SU-DHL-6 (cell line): ENCODE measurements at regions not wholly inside any gene's neighbourhood (a gene's known extent, or its start where the extent isn't known, plus 50 kb on each side); places are given as distances from the start of the nearest gene placed in this dataset.

Experiments used
- H2AFZ ChIP-seq: fragments of 200-600 bp; sonication (generic); 2 replicates; pipeline ENCODE4 v1.6.1; 2014; ENCODE audit warnings: low read depth, mild to moderate bottlenecking, moderate library complexity, mixed read lengths, antibody characterized with exemption, low read length; ENCODE audit not compliant: severe bottlenecking
- H3F3A ChIP-seq: fragments of 200-600 bp; shearing (Covaris generic); 2 replicates; pipeline ENCODE4 v1.6.0; 2016; ENCODE audit warnings: antibody characterized with exemption, mild to moderate bottlenecking; ENCODE audit not compliant: insufficient read depth
- H3K27ac ChIP-seq: fragments of 200-600 bp; sonication (generic); 2 replicates; pipeline ENCODE4 v1.5.1; 2016; ENCODE audit warnings: low read depth, mild to moderate bottlenecking, low read length, moderate library complexity, mixed read lengths
- H3K27me3 ChIP-seq: fragments of 200-600 bp; sonication (generic), shearing (Covaris generic); 2 replicates; pipeline ENCODE4 v1.6.0; 2014; ENCODE audit warnings: mild to moderate bottlenecking, low read length
- H3K36me3 ChIP-seq: fragments of 200-600 bp; sonication (generic); 2 replicates; pipeline ENCODE4 v1.6.1; 2014; ENCODE audit warnings: mild to moderate bottlenecking, low read length, mixed read lengths
- H3K4me2 ChIP-seq: fragments of 300-600, 200-600 bp; shearing (Covaris generic), sonication (generic); 2 replicates; pipeline ENCODE4 v1.6.0; 2014; ENCODE audit warnings: low read length, low read depth, mild to moderate bottlenecking; ENCODE audit not compliant: poor library complexity, severe bottlenecking
- H3K4me3 ChIP-seq: fragments of 200-600 bp; sonication (generic); 2 replicates; pipeline ENCODE4 v1.5.1; 2014; ENCODE audit warnings: antibody characterized with exemption, low read length, mild to moderate bottlenecking, mixed read lengths; ENCODE audit not compliant: insufficient read depth, poor library complexity, severe bottlenecking
- H3K79me2 ChIP-seq: fragments of 200-600 bp; sonication (generic); 2 replicates; pipeline ENCODE4 v1.6.1; 2014; ENCODE audit warnings: mild to moderate bottlenecking, low read length, moderate library complexity; ENCODE audit not compliant: insufficient read depth
- H3K9ac ChIP-seq: fragments of 200-600 bp; sonication (generic); 2 replicates; pipeline ENCODE4 v1.7.0; 2014; ENCODE audit warnings: mild to moderate bottlenecking, low read length
- H3K9me2 ChIP-seq: fragments of 200-600 bp; sonication (generic); replicated peaks from 2 replicates; pipeline ENCODE4 v1.6.1; 2014; ENCODE audit warnings: low read length; ENCODE audit not compliant: insufficient read depth
- H3K9me3 ChIP-seq: fragments of 200-600 bp; sonication (generic); 2 replicates; pipeline ENCODE4 v1.6.1; 2014; ENCODE audit warnings: low read length, mixed read lengths; ENCODE audit not compliant: insufficient read depth
- H4K20me1 ChIP-seq: fragments of 200-600 bp; sonication (generic); 2 replicates; pipeline ENCODE4 v1.6.1; 2014; ENCODE audit warnings: low read depth, mild to moderate bottlenecking, antibody characterized with exemption, low read length, moderate library complexity, mixed read lengths
- EZH2phosphoT487 ChIP-seq: fragments of 200-600 bp; sonication (generic), shearing (Covaris generic); conservative IDR thresholded peaks from 2 replicates; pipeline ENCODE4 v1.6.1; 2018; ENCODE audit warnings: mild to moderate bottlenecking, antibody characterized with exemption, low read length, moderate library complexity, mixed read lengths
- TF ChIP-seq, protein P1 (sequence below): fragments of 200-600 bp; sonication (generic); IDR thresholded peaks from one replicate; pipeline ENCODE4 v1.5.1; 2017; ENCODE audit warnings: antibody characterized with exemption, mild to moderate bottlenecking, low read length, moderate library complexity; ENCODE audit not compliant: insufficient read depth, poor library complexity, severe bottlenecking

DNA sequence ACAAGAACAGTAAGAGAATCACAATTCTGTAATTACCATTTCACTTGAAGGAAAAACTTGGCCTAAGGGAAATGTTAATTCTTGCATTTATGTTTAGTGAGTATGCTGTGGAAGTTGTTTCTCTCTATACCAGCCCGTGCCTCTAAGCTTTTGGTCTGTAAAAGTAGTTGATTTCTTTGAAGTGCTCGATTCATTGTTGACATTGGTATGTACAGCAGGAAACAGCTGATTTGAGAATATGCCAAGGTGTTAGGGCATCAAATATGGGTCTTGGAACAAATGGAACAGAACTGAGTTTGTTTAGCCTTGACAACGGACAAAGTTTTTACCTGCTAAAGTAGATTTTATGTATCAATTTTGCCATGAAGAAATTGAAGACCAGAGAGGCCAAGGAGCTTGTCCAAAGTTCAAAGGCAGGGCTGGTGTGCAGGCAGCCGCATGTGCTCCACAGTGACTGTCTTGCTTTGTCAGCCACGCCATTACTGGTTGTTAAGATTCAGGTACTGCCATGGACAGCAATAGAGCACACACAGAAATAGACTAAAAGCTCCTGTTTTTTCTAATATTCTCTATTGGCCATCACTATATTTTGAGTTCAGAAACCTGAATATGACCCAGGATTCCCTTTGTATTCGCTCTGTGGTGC is 75.5 kb upstream of the TLR3 start:
- Histone ChIP-seq H3K27ac (no peak overlapping the region), H3K27me3 (no peaks in the 10 kb centered on the region), H3K9me2 (no peaks in the 10 kb centered on the region), H3K79me2 (no peaks in the 10 kb centered on the region), H3K9me3 (no peaks in the 10 kb centered on the region), H4K20me1 (no peaks in the 10 kb centered on the region), H3K4me2 (no peak overlapping the region), H3K4me3 (no peak overlapping the region), H2AFZ (no peak overlapping the region), H3F3A (no peaks in the 10 kb centered on the region), H3K9ac (no peak overlapping the region), H3K36me3 (no peaks in the 10 kb centered on the region)
- TF ChIP-seq, protein P1, sequence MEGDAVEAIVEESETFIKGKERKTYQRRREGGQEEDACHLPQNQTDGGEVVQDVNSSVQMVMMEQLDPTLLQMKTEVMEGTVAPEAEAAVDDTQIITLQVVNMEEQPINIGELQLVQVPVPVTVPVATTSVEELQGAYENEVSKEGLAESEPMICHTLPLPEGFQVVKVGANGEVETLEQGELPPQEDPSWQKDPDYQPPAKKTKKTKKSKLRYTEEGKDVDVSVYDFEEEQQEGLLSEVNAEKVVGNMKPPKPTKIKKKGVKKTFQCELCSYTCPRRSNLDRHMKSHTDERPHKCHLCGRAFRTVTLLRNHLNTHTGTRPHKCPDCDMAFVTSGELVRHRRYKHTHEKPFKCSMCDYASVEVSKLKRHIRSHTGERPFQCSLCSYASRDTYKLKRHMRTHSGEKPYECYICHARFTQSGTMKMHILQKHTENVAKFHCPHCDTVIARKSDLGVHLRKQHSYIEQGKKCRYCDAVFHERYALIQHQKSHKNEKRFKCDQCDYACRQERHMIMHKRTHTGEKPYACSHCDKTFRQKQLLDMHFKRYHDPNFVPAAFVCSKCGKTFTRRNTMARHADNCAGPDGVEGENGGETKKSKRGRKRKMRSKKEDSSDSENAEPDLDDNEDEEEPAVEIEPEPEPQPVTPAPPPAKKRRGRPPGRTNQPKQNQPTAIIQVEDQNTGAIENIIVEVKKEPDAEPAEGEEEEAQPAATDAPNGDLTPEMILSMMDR = no peak
- TF ChIP-seq EZH2phosphoT487 = no peak

- H3K4me3 ChIP-seq = no peak overlapping the region
- no peaks in the 10 kb centered on the region for H3F3A ChIP-seq
- H3K9ac ChIP-seq = no peak overlapping the region
- no peaks in the 10 kb centered on the region for H3K9me2 ChIP-seq
- no peak for TF ChIP-seq EZH2phosphoT487
- TF ChIP-seq, protein P1 = no peak
- H3K79me2 ChIP-seq = no peaks in the 10 kb centered on the region
- H3K4me2 ChIP-seq = no peak overlapping the region
- no peaks in the 10 kb centered on the region for H3K27me3 ChIP-seq
- no peaks in the 10 kb centered on the region for H4K20me1 ChIP-seq
- H3K9me3 ChIP-seq = no peaks in the 10 kb centered on the region
- H3K36me3 ChIP-seq = no peaks in the 10 kb centered on the region
- no peak overlapping the region for H2AFZ ChIP-seq
- no peak overlapping the region for H3K27ac ChIP-seq
These were observed 74.2 kb upstream of the TLR3 start for GRCh38 chr4:185994750-185995149.

- Histone ChIP-seq H3K9me2 (no peaks in the 10 kb centered on the region), H4K20me1 (no peaks in the 10 kb centered on the region), H2AFZ (no peak overlapping the region), H3K27ac (no peak overlapping the region), H3F3A (no peaks in the 10 kb centered on the region), H3K4me3 (no peak overlapping the region), H3K4me2 (no peak overlapping the region), H3K27me3 (no peaks in the 10 kb centered on the region), H3K9ac (no peak overlapping the region), H3K79me2 (no peaks in the 10 kb centered on the region), H3K9me3 (no peaks in the 10 kb centered on the region), H3K36me3 (no peaks in the 10 kb centered on the region)
- no peak for TF ChIP-seq EZH2phosphoT487
- TF ChIP-seq, protein P1 = no peak
These were observed 73.3 kb upstream of the TLR3 start for GRCh38 chr4:185995665-185996064.
